Endothelial cell of umbilical vein (primary cell): ENCODE measurements at regions not wholly inside any gene's neighbourhood (a gene's known extent, or its start where the extent isn't known, plus 50 kb on each side); places are given as distances from the start of the nearest gene placed in this dataset.

Source experiments
- BruUV-seq: library from RNA; stranded (reverse); fragments of 400-500 nt; replicated peaks from 2 replicates; lab custom pipeline; 2021; lab: Mats Ljungman, UMichigan
- CTCF ChIA-PET: fragments of 300-600, 350-600 bp; sonication (Branson Sonifier 250); formaldehyde crosslinking; loops from one replicate; lab custom pipeline; 2021; ENCODE audit warnings: antibody characterized with exemption, inconsistent platforms; lab: Charles Lee
- POLR2A ChIA-PET: fragments of 300-600, 350-600 bp; sonication (Branson Sonifier 250); formaldehyde crosslinking; loops from one replicate; lab custom pipeline; 2021; ENCODE audit warnings: antibody characterized with exemption, inconsistent platforms; lab: Charles Lee
- DNase-seq: peaks from one replicate; pipeline ENCODE4 v3.0.0-alpha.2; 2011; ENCODE audit warnings: low read depth, low spot score
- FAIRE-seq: peaks from 2 replicates; lab custom pipeline; 2011; peaks lifted over from hg19 to GRCh38; lab: Jason Lieb, UNC
- H2AFZ ChIP-seq: 2 replicates; pipeline ENCODE4 v1.6.0; 2012; ENCODE audit warnings: low read depth, low read length, control low read depth, inconsistent platforms
- H3K27ac ChIP-seq: 2 replicates; pipeline ENCODE4 v1.5.1; 2011; ENCODE audit warnings: low read depth, mild to moderate bottlenecking, control low read depth, low read length, moderate library complexity; ENCODE audit not compliant: insufficient read depth
- H3K27me3 ChIP-seq, 2 experiments: 2 replicates each; pipeline versions ENCODE4 v1.6.0 to v1.6.1; 2011; ENCODE audit warnings: low read length in 2 of 2, mixed read lengths in 1 of 2; ENCODE audit not compliant: control insufficient read depth in 2 of 2, insufficient read depth in 2 of 2
- H3K36me3 ChIP-seq, 2 experiments: 2 replicates in 1 of 2; 3 replicates in 1 of 2; pipeline ENCODE4 v1.5.1; 2011; ENCODE audit warnings: low read length in 2 of 2, mild to moderate bottlenecking in 1 of 2, moderate library complexity in 1 of 2; ENCODE audit not compliant: control insufficient read depth in 2 of 2, insufficient read depth in 2 of 2; ENCODE audit errors: extremely low read depth in 1 of 2
- H3K4me1 ChIP-seq: 3 replicates; pipeline ENCODE4 v1.5.1; 2011; ENCODE audit warnings: mild to moderate bottlenecking, low read length; ENCODE audit not compliant: control insufficient read depth, insufficient read depth; ENCODE audit errors: extremely low read depth
- H3K4me2 ChIP-seq: 2 replicates; pipeline ENCODE4 v1.6.1; 2011; ENCODE audit warnings: low read length, control low read depth, mixed read lengths; ENCODE audit not compliant: insufficient read depth
- H3K4me3 ChIP-seq, 3 experiments: fragments of 200-600 bp in 1 of 3; sonication (generic), shearing (Covaris generic) in 1 of 3; replicated peaks in 1 of 3; 2 replicates each; pipeline ENCODE4 v1.5.1; 2011 to 2016; ENCODE audit warnings: control low read depth in 3 of 3, low read length in 3 of 3, mild to moderate bottlenecking in 2 of 3, inconsistent platforms in 1 of 3, low read depth in 1 of 3, moderate library complexity in 1 of 3; ENCODE audit not compliant: insufficient read depth in 1 of 3
- H3K79me2 ChIP-seq: 2 replicates; pipeline ENCODE4 v1.6.0; 2012; ENCODE audit warnings: low read length, inconsistent platforms; ENCODE audit not compliant: control insufficient read depth, insufficient read depth
- H3K9ac ChIP-seq: replicated peaks from 2 replicates; pipeline ENCODE3; 2011; ENCODE audit warnings: low read length, control low read depth; ENCODE audit not compliant: insufficient read depth; ENCODE audit errors: extremely low read depth
- H3K9me1 ChIP-seq: replicated peaks from 3 replicates; pipeline ENCODE4 v1.6.0; 2011; ENCODE audit warnings: mild to moderate bottlenecking, low read length; ENCODE audit not compliant: control insufficient read depth, insufficient read depth; ENCODE audit errors: extremely low read depth
- H3K9me3 ChIP-seq: replicated peaks from 2 replicates; pipeline ENCODE4 v1.5.1; 2012; ENCODE audit warnings: low read length, inconsistent platforms; ENCODE audit not compliant: control insufficient read depth, insufficient read depth
- H4K20me1 ChIP-seq: replicated peaks from 2 replicates; pipeline ENCODE3; 2011; ENCODE audit warnings: mild to moderate bottlenecking, low read length; ENCODE audit not compliant: control insufficient read depth, insufficient read depth; ENCODE audit errors: extremely low read depth
- CTCF ChIP-seq, 2 donors: IDR thresholded peaks; 1 replicate in 1 of 2; 2 replicates in 1 of 2; pipeline ENCODE4 v1.5.1; 2011; ENCODE audit warnings: low read length in 2 of 2, mild to moderate bottlenecking in 2 of 2, moderate library complexity in 2 of 2, control low read depth in 1 of 2, inconsistent platforms in 1 of 2, low read depth in 1 of 2; ENCODE audit not compliant: insufficient read depth in 1 of 2; ENCODE audit errors: extremely low read depth in 1 of 2
- EZH2 ChIP-seq: IDR thresholded peaks from 2 replicates; pipeline ENCODE4 v1.6.1; 2012; ENCODE audit warnings: borderline replicate concordance, low read depth, mild to moderate bottlenecking, moderate library complexity, low read length, inconsistent platforms; ENCODE audit not compliant: severe bottlenecking
- FOS ChIP-seq: IDR thresholded peaks from 2 replicates; pipeline ENCODE4 v1.6.1; 2011; ENCODE audit warnings: mild to moderate bottlenecking, low read length, moderate library complexity, borderline replicate concordance; ENCODE audit not compliant: insufficient read depth
- GATA2 ChIP-seq: IDR thresholded peaks from 2 replicates; pipeline ENCODE4 v1.7.0; 2011; ENCODE audit warnings: low read depth, mild to moderate bottlenecking, moderate library complexity, mixed read lengths, low read length; ENCODE audit not compliant: insufficient read length, insufficient read depth
- JUN ChIP-seq: IDR thresholded peaks from 2 replicates; pipeline ENCODE4 v1.6.1; 2011; ENCODE audit warnings: borderline replicate concordance, low read depth; ENCODE audit not compliant: insufficient read length, insufficient read depth
- MAX ChIP-seq: IDR thresholded peaks from 2 replicates; pipeline ENCODE4 v1.6.1; 2011; ENCODE audit not compliant: insufficient read depth, insufficient read length
- MYC ChIP-seq: IDR thresholded peaks from one replicate; pipeline ENCODE4 v1.6.1; 2011; ENCODE audit warnings: mild to moderate bottlenecking, low read depth, low read length
- POLR2A ChIP-seq: IDR thresholded peaks from 2 replicates; pipeline ENCODE4 v1.6.1; 2012; ENCODE audit warnings: low read depth, mild to moderate bottlenecking, control low read depth, low read length
- POLR2AphosphoS5 ChIP-seq: IDR thresholded peaks from 2 replicates; pipeline ENCODE4 v1.6.1; 2012; ENCODE audit warnings: low read depth, mild to moderate bottlenecking, control low read depth, low read length, moderate library complexity; ENCODE audit not compliant: insufficient read depth
- dilution Hi-C: fragments of 300-500 bp; cut with MboI; formaldehyde crosslinking; loops from one replicate; pipeline ENCODE4 v1.15.0; 2019; ENCODE audit warnings: low sequenced_read_pairs; ENCODE audit not compliant: extremely low pct_ligation_motif_present
- intact Hi-C: fragments of 100-400 bp; cut with micrococcal nuclease; formaldehyde crosslinking; loops from one replicate; pipeline ENCODE4 v1.10.0; 2022

- Histone ChIP-seq H3K9me1 (no peaks in the 10 kb centered on the region), H3K27ac (no peak overlapping the region), H3K4me1 (no peaks in the 10 kb centered on the region), H3K4me3 (no peak overlapping the region), H3K4me2 (no peak overlapping the region), H3K9ac (no peak overlapping the region), H2AFZ (no peak overlapping the region), H3K79me2 (no peaks in the 10 kb centered on the region), H3K27me3 (no peaks in the 10 kb centered on the region), H4K20me1 (no peaks in the 10 kb centered on the region), H3K36me3 (no peaks in the 10 kb centered on the region), H3K9me3 (no peaks in the 10 kb centered on the region)
- dilution Hi-C loops = no loop called here
- ChIA-PET CTCF (no interaction called here), POLR2A (no interaction called here)
- TF ChIP-seq EZH2 = no peak
- no peak for TF ChIP-seq POLR2A
- no peak for TF ChIP-seq MYC
- TF ChIP-seq POLR2AphosphoS5 = no peak
- no peak for TF ChIP-seq CTCF (IDR thresholded peaks at IDR 0.05; ENCODE audit: extremely low read depth in 1 of 2, insufficient read depth in 1 of 2, low read depth in 1 of 2, low read length in 2 of 2)
- no peak for TF ChIP-seq GATA2
- TF ChIP-seq JUN = no peak
- TF ChIP-seq MAX = no peak
- no peak for TF ChIP-seq FOS
- intact Hi-C loops = no loop called here
- no peak for DNase-seq
- FAIRE-seq = no peak
- no TSS peak for BruUV-seq
These were observed 230.6 kb upstream of the PEX5L start for GRCh38 chr3:180267202-180267843.
